Astrocyte of the cerebellum (primary cell): ENCODE measurements at regions not wholly inside any gene's neighbourhood (a gene's known extent, or its start where the extent isn't known, plus 50 kb on each side); places are given as distances from the start of the nearest gene placed in this dataset.

Experiments used
- DNase-seq: peaks from one replicate; pipeline ENCODE4 v3.0.0-alpha.2; 2011; ENCODE audit warnings: low read depth
- H3K4me3 ChIP-seq: 2 replicates; pipeline ENCODE4 v1.5.1; 2011; ENCODE audit warnings: mild to moderate bottlenecking, low read depth, low read length, moderate library complexity
- CTCF ChIP-seq: IDR thresholded peaks from 2 replicates; pipeline ENCODE4 v1.5.1; 2012; ENCODE audit warnings: low read length, low read depth, moderate library complexity, mild to moderate bottlenecking; ENCODE audit errors: missing control alignments
- in situ Hi-C: cut with HindIII; loops from 2 replicates; pipeline ENCODE4 v1.10.0; 2017; ENCODE audit warnings: low sequenced_read_pairs

- DNase-seq, result no peak
- in situ Hi-C loops, result no loop called here
- no peak overlapping the region for H3K4me3 ChIP-seq
- TF ChIP-seq CTCF, result no peak
Observed at GRCh38 chr1:217004776-217005436, 281.7 kb upstream of the ESRRG start.

GRCh38 chr1:217003355-217003754 is 280.1 kb upstream of the ESRRG start:
- no peak for DNase-seq
- in situ Hi-C loops, result no loop called here
- TF ChIP-seq CTCF, result no peak
- no peak overlapping the region for H3K4me3 ChIP-seq

- in situ Hi-C loops, result no loop called here
- DNase-seq, result no peak
- H3K4me3 ChIP-seq, result no peak overlapping the region
- TF ChIP-seq CTCF, result no peak
Observed at GRCh38 chr1:216997831-216998230, 274.6 kb upstream of the ESRRG start.

- TF ChIP-seq CTCF, result no peak
- DNase-seq, result no peak
- H3K4me3 ChIP-seq, result no peak overlapping the region
- in situ Hi-C loops, result no loop called here
Observed at GRCh38 chr1:216997069-216997468, 273.8 kb upstream of the ESRRG start.

- TF ChIP-seq CTCF, result no peak
- in situ Hi-C loops, result no loop called here
- no peak for DNase-seq
- no peak overlapping the region for H3K4me3 ChIP-seq
Observed at GRCh38 chr1:216984536-216984935, 261.3 kb upstream of the ESRRG start.

GRCh38 chr1:216983823-216984222 is 260.6 kb upstream of the ESRRG start:
- no peak for TF ChIP-seq CTCF
- no peak for DNase-seq
- H3K4me3 ChIP-seq, result no peak overlapping the region
- in situ Hi-C loops, result no loop called here

- in situ Hi-C loops, result no loop called here
- no peak for DNase-seq
- TF ChIP-seq CTCF, result no peak
- no peak overlapping the region for H3K4me3 ChIP-seq
Observed at GRCh38 chr1:216961516-216961915, 238.3 kb upstream of the ESRRG start.
